GM08714 (cell line): ENCODE measurements at regions not wholly inside any gene's neighbourhood (a gene's known extent, or its start where the extent isn't known, plus 50 kb on each side); places are given as distances from the start of the nearest gene placed in this dataset.

ENCODE experiments used
- H3K4me3 ChIP-seq: fragments of 200-500 bp; sonication (Bioruptor generic); 2 replicates; pipeline ENCODE4 v1.5.1; 2014; ENCODE audit warnings: mild to moderate bottlenecking, low read length, inconsistent platforms
- ZNF274 ChIP-seq: IDR thresholded peaks from 2 replicates; pipeline ENCODE4 v1.6.1; 2012; ENCODE audit warnings: mild to moderate bottlenecking, low read depth, low read length

- no peak overlapping the region for H3K4me3 ChIP-seq
- TF ChIP-seq ZNF274: no peak
These were observed 281.1 kb upstream of the NAV3 start for GRCh38 chr12:77549383-77550128.

GRCh38 chr12:77548797-77549196 is 281.9 kb upstream of the NAV3 start:
- no peak for TF ChIP-seq ZNF274
- no peak overlapping the region for H3K4me3 ChIP-seq

- no peak for TF ChIP-seq ZNF274
- no peak overlapping the region for H3K4me3 ChIP-seq
These were observed 290.6 kb upstream of the NAV3 start for GRCh38 chr12:77540097-77540496.

GRCh38 chr12:77537663-77538062 is 293.0 kb upstream of the NAV3 start:
- H3K4me3 ChIP-seq: no peak overlapping the region
- no peak for TF ChIP-seq ZNF274

- H3K4me3 ChIP-seq: no peak overlapping the region
- TF ChIP-seq ZNF274: no peak
These were observed 295.0 kb upstream of the NAV3 start for GRCh38 chr12:77535734-77536133.

GRCh38 chr12:77531912-77532311 is 298.8 kb upstream of the NAV3 start:
- H3K4me3 ChIP-seq: no peak overlapping the region
- no peak for TF ChIP-seq ZNF274

GRCh38 chr12:77522247-77522646 is 308.4 kb upstream of the NAV3 start:
- H3K4me3 ChIP-seq: no peak overlapping the region
- TF ChIP-seq ZNF274: no peak

- no peak overlapping the region for H3K4me3 ChIP-seq
- no peak for TF ChIP-seq ZNF274
These were observed 309.1 kb upstream of the NAV3 start for GRCh38 chr12:77521508-77522115.

GRCh38 chr12:77514511-77514910 is 316.2 kb upstream of the NAV3 start:
- no peak for TF ChIP-seq ZNF274
- H3K4me3 ChIP-seq: no peak overlapping the region

- no peak for TF ChIP-seq ZNF274
- no peak overlapping the region for H3K4me3 ChIP-seq
These were observed 319.7 kb upstream of the NAV3 start for GRCh38 chr12:77510985-77511384.

GRCh38 chr12:77504466-77504865 is 326.2 kb upstream of the NAV3 start:
- no peak for TF ChIP-seq ZNF274
- H3K4me3 ChIP-seq: no peak overlapping the region

- TF ChIP-seq ZNF274: no peak
- H3K4me3 ChIP-seq: no peak overlapping the region
These were observed 330.6 kb upstream of the NAV3 start for GRCh38 chr12:77500089-77500488.

GRCh38 chr12:77497647-77498046 is 333.0 kb upstream of the NAV3 start:
- no peak for TF ChIP-seq ZNF274
- no peak overlapping the region for H3K4me3 ChIP-seq

- H3K4me3 ChIP-seq: no peak overlapping the region
- no peak for TF ChIP-seq ZNF274
These were observed 334.0 kb upstream of the NAV3 start for GRCh38 chr12:77496714-77497113.

- no peak for TF ChIP-seq ZNF274
- no peak overlapping the region for H3K4me3 ChIP-seq
These were observed 336.4 kb upstream of the NAV3 start for GRCh38 chr12:77494296-77494695.

GRCh38 chr12:77493302-77494168 is 337.2 kb upstream of the NAV3 start:
- no peak for TF ChIP-seq ZNF274
- H3K4me3 ChIP-seq: no peak overlapping the region
